HK-2 (cell line): ENCODE measurements at regions not wholly inside any gene's neighbourhood (a gene's known extent, or its start where the extent isn't known, plus 50 kb on each side); places are given as distances from the start of the nearest gene placed in this dataset.

Experiments
- DNase-seq: peaks from one replicate; pipeline ENCODE4 v3.0.0-alpha.2; 2018; ENCODE audit not compliant: unreplicated experiment

- DNase-seq: no peak
Observed at GRCh38 chrX:46447384-46447783, 97.8 kb downstream of the ZNF674 start.

- DNase-seq: peak; percentile 84
Observed at GRCh38 chrX:46446727-46447378, 98.4 kb downstream of the ZNF674 start.

DNA sequence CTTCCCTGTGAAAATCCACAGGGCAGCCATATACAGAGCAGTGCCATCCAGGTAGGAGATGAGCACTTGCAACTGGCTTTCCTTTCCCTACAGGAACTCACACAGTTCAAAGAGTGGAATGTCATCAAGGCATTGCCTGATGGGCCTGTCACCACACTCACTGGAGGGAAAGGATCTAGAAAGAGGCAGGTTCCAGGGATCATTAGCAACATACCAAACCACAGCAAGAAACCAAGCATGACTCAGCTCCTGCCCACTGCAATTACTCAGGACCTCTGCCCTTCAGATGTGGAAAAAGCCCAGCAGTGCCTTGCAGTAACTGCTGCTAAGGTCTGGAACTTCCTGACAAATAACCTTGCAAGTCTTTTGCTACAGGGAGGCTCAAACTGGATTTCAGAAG, 101.2 kb downstream of the ZNF674 start:
- peak; percentile 61 for DNase-seq

DNA sequence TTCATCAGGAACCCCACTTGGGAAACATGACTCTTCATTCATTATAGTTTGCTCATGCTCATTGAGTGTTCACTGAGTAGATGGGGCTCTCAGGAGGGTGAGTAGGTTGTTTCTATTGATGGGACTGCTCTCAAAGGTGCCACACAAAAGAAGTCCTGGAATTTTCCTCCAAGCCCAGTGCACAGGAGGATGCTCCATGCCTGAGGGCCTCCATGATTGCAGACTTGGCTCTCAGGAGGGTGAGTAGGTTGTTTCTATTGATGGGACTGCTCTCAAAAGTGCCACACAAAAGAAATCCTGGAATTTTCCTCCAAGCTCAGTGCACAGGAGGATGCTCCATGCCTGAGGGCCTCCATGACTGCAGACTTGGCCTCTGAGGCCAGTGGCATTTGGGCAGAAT, 108.5 kb downstream of the ZNF674 start:
- no peak for DNase-seq

DNA sequence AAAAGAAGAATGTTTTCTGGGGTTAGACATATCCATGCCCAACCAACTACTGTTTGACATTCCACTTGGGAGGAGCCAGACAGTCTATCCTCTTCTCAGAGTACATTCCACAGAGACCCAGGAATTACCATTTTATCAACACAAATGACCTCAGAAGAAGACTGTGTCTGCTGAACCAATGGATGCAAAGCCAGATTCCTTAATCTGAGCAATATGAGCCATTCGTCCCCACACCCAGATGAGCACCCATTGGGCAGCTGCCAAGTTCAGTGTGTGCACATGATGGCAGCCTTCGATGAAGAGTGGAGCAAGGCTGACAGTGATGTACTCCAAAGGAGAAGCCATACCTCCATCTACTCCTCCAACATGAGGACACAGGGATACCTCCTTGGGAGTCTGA, 111.3 kb downstream of the ZNF674 start:
- no peak for DNase-seq

- DNase-seq: peak; percentile 53
Observed at GRCh38 chrX:46408553-46409407, 136.4 kb downstream of the ZNF674 start.

- no peak for DNase-seq
Observed at GRCh38 chrX:46407753-46408130, 137.5 kb downstream of the ZNF674 start.

DNA sequence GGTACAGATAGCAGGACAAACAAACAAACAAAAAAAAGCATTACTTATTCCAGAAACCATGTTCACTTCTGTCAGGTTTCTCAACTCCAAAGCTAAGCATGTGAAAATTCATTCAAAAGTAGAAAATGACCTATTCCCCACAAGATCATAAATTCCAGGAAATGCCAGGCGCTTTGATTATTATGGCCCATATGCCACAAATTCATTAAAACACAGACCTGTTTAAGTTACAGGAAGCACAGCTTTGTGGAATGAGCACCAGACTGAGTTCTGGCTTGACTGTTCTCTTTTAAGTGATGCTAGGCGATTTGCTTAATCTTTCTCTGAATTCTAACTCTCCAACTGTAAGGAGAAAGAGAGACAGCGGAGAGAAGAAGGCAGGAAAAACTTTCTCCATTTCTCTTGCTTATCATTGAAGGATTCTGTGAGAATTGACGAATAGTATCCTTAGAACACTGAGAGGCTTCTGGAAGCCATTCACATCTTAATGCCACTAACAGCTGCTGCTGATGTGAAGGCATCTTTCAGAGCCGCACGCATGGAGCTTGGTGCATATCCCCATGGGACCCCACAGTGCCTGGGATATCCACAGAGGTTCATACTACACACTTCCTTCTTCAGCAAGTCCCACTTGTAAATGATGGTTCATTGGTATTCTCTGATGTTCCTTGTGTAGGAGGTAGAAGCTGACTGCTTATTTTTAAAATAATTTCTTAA, 138.0 kb downstream of the ZNF674 start:
- DNase-seq: no peak

GRCh38 chrX:46404774-46405173, 140.4 kb downstream of the ZNF674 start:
- peak; percentile 3 for DNase-seq

GRCh38 chrX:46400530-46401443, 144.4 kb downstream of the ZNF674 start:
- no peak for DNase-seq

GRCh38 chrX:46398874-46399273, 146.3 kb downstream of the ZNF674 start:
- DNase-seq: no peak

GRCh38 chrX:46398126-46398525, 147.1 kb downstream of the ZNF674 start:
- no peak for DNase-seq

DNA sequence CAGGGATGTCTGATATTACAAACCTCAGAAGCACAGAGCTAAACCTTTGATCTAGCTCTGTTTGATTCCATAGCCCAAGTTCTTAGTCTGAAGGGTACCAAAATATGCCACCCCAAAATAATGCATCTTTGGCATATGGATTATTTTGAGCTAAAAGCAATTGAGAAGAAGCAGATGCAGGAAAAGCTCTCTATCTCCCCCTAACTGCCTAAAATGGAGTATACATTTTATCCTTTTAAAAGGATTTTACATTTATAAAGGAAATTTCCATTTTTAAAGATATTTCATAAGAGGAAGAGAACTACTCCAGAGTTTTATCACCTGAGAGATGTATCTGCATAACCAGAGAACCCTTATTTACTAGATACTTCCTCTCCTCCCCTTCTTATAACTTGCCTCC, 158.7 kb downstream of the ZNF674 start:
- DNase-seq: no peak

- DNase-seq: no peak
Observed at GRCh38 chrX:46383006-46383405, 162.2 kb downstream of the ZNF674 start.

DNA sequence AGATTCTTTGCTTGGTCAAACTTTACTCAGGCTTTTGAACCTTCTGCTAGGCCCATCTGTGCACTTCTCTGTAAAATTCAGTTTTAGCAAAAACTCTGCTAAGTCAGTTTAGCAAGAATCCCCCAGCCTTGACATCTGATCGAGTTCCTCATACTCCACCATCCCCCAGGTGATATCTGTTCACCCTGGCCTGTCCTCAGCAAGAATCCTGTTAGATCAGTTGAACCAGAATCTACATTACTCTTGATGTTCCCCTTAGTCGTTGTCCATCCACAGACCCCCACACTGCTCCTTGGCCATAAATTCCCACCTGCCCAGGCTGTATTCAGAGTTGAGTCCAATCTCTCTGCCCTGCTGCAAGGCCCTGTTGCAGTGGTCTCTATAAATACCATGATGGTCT, 162.6 kb downstream of the ZNF674 start:
- DNase-seq: no peak

DNA sequence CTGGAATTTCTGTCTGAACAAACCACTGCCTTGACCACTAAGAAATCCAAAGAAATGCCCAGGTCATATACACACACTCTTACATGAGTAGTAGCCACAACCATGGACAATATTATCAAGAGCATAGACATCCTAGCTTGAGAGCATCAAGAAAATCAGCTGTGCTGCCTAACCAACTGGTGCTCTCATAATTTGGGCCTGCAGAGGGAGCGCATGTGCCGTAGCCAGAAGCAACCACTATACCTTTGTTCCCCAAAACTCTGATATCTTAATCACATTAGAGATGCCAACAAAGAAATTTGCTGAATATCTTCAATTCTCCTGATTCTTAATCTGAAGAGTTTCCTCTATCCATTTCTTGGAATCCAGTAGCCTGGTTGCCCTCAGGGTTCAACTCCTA, 163.6 kb downstream of the ZNF674 start:
- DNase-seq: peak; percentile 7

DNA sequence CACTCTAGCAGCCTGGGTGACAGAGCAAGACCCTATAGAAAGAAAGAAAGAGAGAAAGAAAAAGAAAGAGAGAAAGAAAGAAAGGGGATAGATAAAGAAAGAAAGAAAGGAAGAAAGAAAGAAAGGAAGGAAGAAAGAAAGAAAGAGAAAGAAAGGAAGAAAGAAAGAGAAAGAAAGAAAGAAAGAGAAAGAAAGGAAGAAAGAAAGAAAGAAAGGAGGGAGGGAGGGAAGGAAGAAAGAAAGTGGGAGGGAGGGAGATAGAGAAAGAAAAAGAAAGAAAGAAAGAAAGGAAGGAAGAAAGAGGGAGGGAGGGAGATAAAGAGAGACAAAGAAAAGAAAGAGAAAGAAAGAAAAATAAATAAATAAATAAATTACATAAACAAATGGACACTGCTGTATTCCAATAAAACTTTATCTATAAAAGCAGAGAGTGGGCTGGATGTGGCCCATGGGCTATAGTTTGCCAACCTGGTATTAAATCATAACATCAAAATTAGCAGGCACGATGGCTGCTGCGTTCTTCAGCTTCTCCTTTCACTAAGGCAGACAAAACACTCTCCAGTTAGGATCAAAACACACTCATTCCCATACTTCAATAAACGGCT, 165.0 kb downstream of the ZNF674 start:
- no peak for DNase-seq

DNA sequence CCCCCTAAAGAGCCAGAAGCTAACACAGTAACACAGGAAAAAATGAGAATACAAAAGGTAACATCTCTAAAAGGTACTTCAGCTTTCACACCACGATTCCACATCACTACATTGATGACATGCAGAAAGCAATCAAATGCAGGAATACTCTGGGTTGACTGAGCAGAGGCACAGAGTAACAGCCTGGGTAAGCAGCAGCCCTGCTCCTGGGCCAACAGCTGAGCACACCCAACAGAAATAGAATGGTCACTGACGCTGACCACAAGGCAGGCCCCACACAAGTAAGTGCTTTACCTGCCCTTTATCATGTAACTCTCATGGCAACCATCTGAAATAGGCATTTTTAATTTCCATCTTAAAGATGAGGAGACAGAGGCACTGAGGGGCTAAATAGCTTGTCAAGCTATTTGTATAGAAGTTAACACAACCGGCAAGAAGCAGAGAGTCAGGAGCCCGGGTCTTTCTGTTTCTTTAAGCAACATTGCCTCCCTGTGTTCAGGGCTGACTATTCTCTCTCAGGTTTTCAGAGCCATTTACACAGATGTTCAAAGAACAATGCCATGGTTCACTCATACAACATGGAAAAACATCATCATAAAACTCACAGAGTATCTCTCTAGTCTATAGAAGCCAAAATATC, 168.9 kb downstream of the ZNF674 start:
- peak; percentile 41 for DNase-seq

DNA sequence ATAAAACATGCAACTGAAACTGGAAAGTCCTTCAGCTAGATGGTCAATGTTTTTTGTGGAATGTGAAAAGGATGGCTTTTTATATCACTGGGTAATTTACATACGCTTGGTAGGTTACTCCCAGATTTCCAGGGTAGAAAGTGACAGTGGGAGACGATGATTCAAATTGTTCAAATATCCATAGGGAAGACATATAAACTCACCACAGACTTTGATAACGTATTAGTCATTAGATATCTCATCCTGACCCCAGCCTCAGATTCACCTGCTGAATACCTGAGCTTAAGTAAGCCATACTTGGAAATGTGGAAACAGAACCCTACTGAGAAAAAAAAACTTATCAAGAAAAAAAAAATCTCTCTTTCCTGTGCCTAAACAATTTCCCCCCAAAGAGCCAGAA, 169.4 kb downstream of the ZNF674 start:
- DNase-seq: no peak

- no peak for DNase-seq
Observed at GRCh38 chrX:46374371-46374770, 170.8 kb downstream of the ZNF674 start.

DNA sequence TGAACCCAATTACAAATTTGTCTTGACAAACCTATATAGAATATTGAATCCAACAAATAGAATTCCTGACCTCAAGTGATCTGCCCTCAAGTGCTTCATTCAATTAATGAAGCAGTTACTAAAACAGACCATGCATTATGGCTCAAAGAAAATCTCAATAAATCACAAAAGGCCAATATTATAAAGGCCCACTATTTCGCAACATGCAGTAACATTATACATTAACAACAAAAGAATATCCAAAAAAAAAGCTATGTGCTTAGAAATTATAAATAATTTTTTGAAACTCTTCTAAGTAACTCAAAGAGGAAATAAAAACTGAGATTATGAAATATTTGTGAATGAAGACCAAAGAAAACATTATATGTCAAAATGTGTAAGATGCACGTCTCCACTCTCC, 177.7 kb downstream of the ZNF674 start:
- DNase-seq: no peak
